ENCODE measurements at regions not wholly inside any gene's neighbourhood (a gene's known extent, or its start where the extent isn't known, plus 50 kb on each side); places are given as distances from the start of the nearest gene placed in this dataset.

GRCh38 chr5:166346726-166347374 lies 1944.6 kb upstream of the WWC1 start:
- H3K4me3 ChIP-seq (ENCODE audit: insufficient read depth, low read length) = no peak overlapping the region
- no peak overlapping the region for H3K27ac ChIP-seq (ENCODE audit: low read depth, low read length)
- no peak for TF ChIP-seq CTCF (IDR thresholded peaks at IDR 0.05; ENCODE audit: extremely low read depth, low read depth, low read length)
- H3K4me1 ChIP-seq (ENCODE audit: insufficient read depth, low read length) = no peaks in the 10 kb centered on the region
- H3K4me2 ChIP-seq (ENCODE audit: insufficient read depth, low read length) = no peak overlapping the region
- no peak overlapping the region for H2AFZ ChIP-seq (ENCODE audit: low read length)
- no peaks in the 10 kb centered on the region for H3K36me3 ChIP-seq (ENCODE audit: insufficient read depth, low read length)
- no peak for DNase-seq (ENCODE audit: insufficient read length, low spot score, missing footprints)
- H3K27me3 ChIP-seq (ENCODE audit: insufficient read depth, low read length) = no peaks in the 10 kb centered on the region
- H3K79me2 ChIP-seq (ENCODE audit: insufficient read depth, low read length) = no peaks in the 10 kb centered on the region
- H4K20me1 ChIP-seq (ENCODE audit: insufficient read depth, low read length) = no peaks in the 10 kb centered on the region
- no peaks in the 10 kb centered on the region for H3K9me3 ChIP-seq (ENCODE audit: low read depth, low read length)

GRCh38 chr5:166349046-166349445 lies 1942.4 kb upstream of the WWC1 start:
- no peaks in the 10 kb centered on the region for H4K20me1 ChIP-seq (ENCODE audit: insufficient read depth, low read length)
- H3K27me3 ChIP-seq (ENCODE audit: insufficient read depth, low read length) = no peaks in the 10 kb centered on the region
- no peaks in the 10 kb centered on the region for H3K36me3 ChIP-seq (ENCODE audit: insufficient read depth, low read length)
- no peaks in the 10 kb centered on the region for H3K9me3 ChIP-seq (ENCODE audit: low read depth, low read length)
- no peak overlapping the region for H3K27ac ChIP-seq (ENCODE audit: low read depth, low read length)
- no peak overlapping the region for H3K4me3 ChIP-seq (ENCODE audit: insufficient read depth, low read length)
- no peaks in the 10 kb centered on the region for H3K79me2 ChIP-seq (ENCODE audit: insufficient read depth, low read length)
- TF ChIP-seq CTCF (IDR thresholded peaks at IDR 0.05; ENCODE audit: extremely low read depth, low read depth, low read length) = no peak
- DNase-seq (ENCODE audit: insufficient read length, low spot score, missing footprints) = no peak
- H3K4me1 ChIP-seq (ENCODE audit: insufficient read depth, low read length) = no peaks in the 10 kb centered on the region
- no peak overlapping the region for H2AFZ ChIP-seq (ENCODE audit: low read length)
- no peak overlapping the region for H3K4me2 ChIP-seq (ENCODE audit: insufficient read depth, low read length)

GRCh38 chr5:166353580-166353979 lies 1937.9 kb upstream of the WWC1 start:
- Histone ChIP-seq H3K4me3 (ENCODE audit: insufficient read depth, low read length) (no peak overlapping the region), H3K27me3 (ENCODE audit: insufficient read depth, low read length) (no peaks in the 10 kb centered on the region), H3K79me2 (ENCODE audit: insufficient read depth, low read length) (no peaks in the 10 kb centered on the region), H3K36me3 (ENCODE audit: insufficient read depth, low read length) (no peaks in the 10 kb centered on the region), H3K27ac (ENCODE audit: low read depth, low read length) (no peak overlapping the region), H3K9me3 (ENCODE audit: low read depth, low read length) (peaks cover 3% of the 10 kb centered on the region), H3K4me1 (ENCODE audit: insufficient read depth, low read length) (no peaks in the 10 kb centered on the region), H3K4me2 (ENCODE audit: insufficient read depth, low read length) (no peak overlapping the region), H4K20me1 (ENCODE audit: insufficient read depth, low read length) (no peaks in the 10 kb centered on the region), H2AFZ (ENCODE audit: low read length) (no peak overlapping the region)
- no peak for DNase-seq (ENCODE audit: insufficient read length, low spot score, missing footprints)
- TF ChIP-seq CTCF (IDR thresholded peaks at IDR 0.05; ENCODE audit: extremely low read depth, low read depth, low read length) = no peak

GRCh38 chr5:166354332-166354731 lies 1937.1 kb upstream of the WWC1 start:
- Histone ChIP-seq H2AFZ (ENCODE audit: low read length) (no peak overlapping the region), H3K4me1 (ENCODE audit: insufficient read depth, low read length) (no peaks in the 10 kb centered on the region), H3K27ac (ENCODE audit: low read depth, low read length) (no peak overlapping the region), H4K20me1 (ENCODE audit: insufficient read depth, low read length) (no peaks in the 10 kb centered on the region), H3K4me2 (ENCODE audit: insufficient read depth, low read length) (no peak overlapping the region), H3K79me2 (ENCODE audit: insufficient read depth, low read length) (no peaks in the 10 kb centered on the region), H3K4me3 (ENCODE audit: insufficient read depth, low read length) (no peak overlapping the region), H3K27me3 (ENCODE audit: insufficient read depth, low read length) (no peaks in the 10 kb centered on the region), H3K9me3 (ENCODE audit: low read depth, low read length) (peaks cover 3% of the 10 kb centered on the region), H3K36me3 (ENCODE audit: insufficient read depth, low read length) (no peaks in the 10 kb centered on the region)
- peak; percentile 15 for DNase-seq (ENCODE audit: insufficient read length, low spot score, missing footprints)
- no peak for TF ChIP-seq CTCF (IDR thresholded peaks at IDR 0.05; ENCODE audit: extremely low read depth, low read depth, low read length)
